NCI-H1105 (cell line): ENCODE measurements at regions not wholly inside any gene's neighbourhood (a gene's known extent, or its start where the extent isn't known, plus 50 kb on each side); places are given as distances from the start of the nearest gene placed in this dataset.

ENCODE experiments used
- DNase-seq: peaks from one replicate; lab custom pipeline; 2025; lab: John Stamatoyannopoulos, UW

GRCh38 chr7:25777969-25778708, 373.9 kb upstream of the NFE2L3 start:
- DNase-seq: peak; percentile 90

- no peak for DNase-seq
These were observed 372.9 kb upstream of the NFE2L3 start for GRCh38 chr7:25779002-25779546.

- DNase-seq: no peak
These were observed 371.1 kb upstream of the NFE2L3 start for GRCh38 chr7:25780904-25781303.

- no peak for DNase-seq
These were observed 370.3 kb upstream of the NFE2L3 start for GRCh38 chr7:25781704-25782103.

GRCh38 chr7:25786936-25787335, 365.1 kb upstream of the NFE2L3 start:
- DNase-seq: no peak

- DNase-seq: no peak
These were observed 364.7 kb upstream of the NFE2L3 start for GRCh38 chr7:25787336-25787735.

- no peak for DNase-seq
These were observed 363.6 kb upstream of the NFE2L3 start for GRCh38 chr7:25788371-25788770.

GRCh38 chr7:25788961-25789620, 362.9 kb upstream of the NFE2L3 start:
- DNase-seq: no peak

GRCh38 chr7:25789701-25790640, 362.0 kb upstream of the NFE2L3 start:
- no peak for DNase-seq

GRCh38 chr7:25790963-25791362, 361.0 kb upstream of the NFE2L3 start:
- DNase-seq: no peak

- DNase-seq: no peak
These were observed 359.4 kb upstream of the NFE2L3 start for GRCh38 chr7:25792586-25792985.

- no peak for DNase-seq
These were observed 356.2 kb upstream of the NFE2L3 start for GRCh38 chr7:25795824-25796235.

GRCh38 chr7:25798344-25798743, 353.7 kb upstream of the NFE2L3 start:
- DNase-seq: no peak

GRCh38 chr7:25801214-25801613, 350.8 kb upstream of the NFE2L3 start:
- no peak for DNase-seq

GRCh38 chr7:25802057-25802456, 349.9 kb upstream of the NFE2L3 start:
- DNase-seq: no peak

GRCh38 chr7:25802473-25802872, 349.5 kb upstream of the NFE2L3 start:
- no peak for DNase-seq

- no peak for DNase-seq
These were observed 348.7 kb upstream of the NFE2L3 start for GRCh38 chr7:25803117-25803887.

GRCh38 chr7:25804154-25804553, 347.8 kb upstream of the NFE2L3 start:
- DNase-seq: peak; percentile 61

- peak; percentile 85 for DNase-seq
These were observed 346.8 kb upstream of the NFE2L3 start for GRCh38 chr7:25805027-25805687.

- DNase-seq: no peak
These were observed 344.8 kb upstream of the NFE2L3 start for GRCh38 chr7:25807086-25807611.

- no peak for DNase-seq
These were observed 342.6 kb upstream of the NFE2L3 start for GRCh38 chr7:25809441-25809840.
